Mesendoderm (in vitro differentiated cells): ENCODE measurements at regions not wholly inside any gene's neighbourhood (a gene's known extent, or its start where the extent isn't known, plus 50 kb on each side); places are given as distances from the start of the nearest gene placed in this dataset.
"Not testable (repeated sequence)": the region's sequence is repeated elsewhere in the genome, so short reads cannot be mapped to it uniquely, and the experiment has no call there.

Experiments
- DNase-seq: peaks from one replicate; pipeline ENCODE4 v3.0.0; 2013
- H2AK5ac ChIP-seq: 2 replicates; pipeline ENCODE4 v1.6.1; 2013; ENCODE audit warnings: low read length, inconsistent platforms
- H2BK120ac ChIP-seq: 2 replicates; pipeline ENCODE4 v1.6.1; 2013; ENCODE audit warnings: low read depth, mild to moderate bottlenecking, low read length, moderate library complexity, mixed read lengths
- H2BK15ac ChIP-seq: replicated peaks from 2 replicates; pipeline ENCODE4 v1.6.1; 2013; ENCODE audit warnings: low read depth, mild to moderate bottlenecking, moderate library complexity
- H2BK5ac ChIP-seq: 2 replicates; pipeline ENCODE4 v1.6.1; 2013; ENCODE audit warnings: low read length, inconsistent platforms
- H3K18ac ChIP-seq: 2 replicates; pipeline ENCODE4 v1.6.1; 2013; ENCODE audit warnings: mild to moderate bottlenecking, low read length, mixed read lengths
- H3K23ac ChIP-seq: one replicate; pipeline ENCODE4 v1.6.1; 2013; ENCODE audit warnings: low read length
- H3K27ac ChIP-seq: 2 replicates; pipeline ENCODE4 v1.5.1; 2013; ENCODE audit warnings: low read depth, mild to moderate bottlenecking, inconsistent platforms, low read length, moderate library complexity
- H3K27me3 ChIP-seq: 2 replicates; pipeline ENCODE4 v1.6.1; 2013; ENCODE audit warnings: low read length, control low read depth, mild to moderate bottlenecking, inconsistent platforms; ENCODE audit not compliant: insufficient read depth, poor library complexity
- H3K36me3 ChIP-seq: 2 replicates; pipeline ENCODE4 v1.6.1; 2013; ENCODE audit warnings: low read length, inconsistent platforms; ENCODE audit not compliant: control insufficient read depth, insufficient read depth
- H3K4ac ChIP-seq: one replicate; pipeline ENCODE4 v1.6.1; 2013; ENCODE audit warnings: low read depth, mild to moderate bottlenecking, low read length, moderate library complexity
- H3K4me1 ChIP-seq: 2 replicates; pipeline ENCODE4 v1.6.1; 2013; ENCODE audit warnings: low read depth, low read length, inconsistent platforms; ENCODE audit not compliant: control insufficient read depth
- H3K4me2 ChIP-seq: 2 replicates; pipeline ENCODE4 v1.6.1; 2013; ENCODE audit warnings: low read length
- H3K4me3 ChIP-seq: 2 replicates; pipeline ENCODE4 v1.5.1; 2013; ENCODE audit warnings: mild to moderate bottlenecking, low read length
- H3K56ac ChIP-seq: one replicate; pipeline ENCODE4 v1.6.1; 2013; ENCODE audit warnings: low read length
- H3K79me1 ChIP-seq: 2 replicates; pipeline ENCODE4 v1.6.1; 2013; ENCODE audit warnings: low read length, inconsistent platforms
- H3K79me2 ChIP-seq: 2 replicates; pipeline ENCODE4 v1.6.1; 2013; ENCODE audit warnings: mild to moderate bottlenecking, low read length; ENCODE audit not compliant: control insufficient read depth, insufficient read depth
- H3K9ac ChIP-seq: 2 replicates; pipeline ENCODE4 v1.6.1; 2013; ENCODE audit warnings: low read length, inconsistent platforms
- H4K5ac ChIP-seq: one replicate; pipeline ENCODE4 v1.6.1; 2013; ENCODE audit warnings: low read length
- H4K8ac ChIP-seq: one replicate; pipeline ENCODE4 v1.6.1; 2013; ENCODE audit warnings: low read depth, mild to moderate bottlenecking, control low read depth, low read length, moderate library complexity
- WGBS: extraction: QIAGEN DNeasy Blood & Tissue Kit; methylation state at CpG from one replicate; pipeline ENCODE4 v1.1.7; 2013; ENCODE audit warnings: low lambda C conversion rate, missing lambda C conversion rate; ENCODE audit not compliant: insufficient coverage; ENCODE audit errors: extremely low coverage; 5-methylcytosine and 5-hydroxymethylcytosine counted together

DNA sequence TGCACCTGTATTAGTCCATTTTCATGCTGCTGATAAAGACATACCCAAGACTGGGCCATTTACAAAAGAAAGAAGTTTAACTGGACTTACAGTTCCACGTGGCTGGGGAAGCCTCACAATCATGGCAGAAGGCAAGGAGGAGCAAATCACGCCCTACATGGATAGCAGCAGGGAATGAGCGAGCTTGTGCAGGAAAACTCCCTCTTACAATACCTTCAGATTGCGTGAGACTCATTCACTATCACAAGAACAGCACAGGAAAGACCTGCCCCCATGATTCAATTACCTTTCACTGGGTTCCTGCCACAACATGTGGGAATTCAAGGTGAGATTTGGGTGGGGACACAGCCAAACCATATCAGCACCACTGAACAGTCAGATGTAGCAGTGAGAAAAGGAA is 137.4 kb downstream of the DACT1 start:
- not testable (repeated sequence) for H3K79me1 ChIP-seq, H4K8ac ChIP-seq, H3K4me1 ChIP-seq, H2BK120ac ChIP-seq, H3K18ac ChIP-seq, H3K36me3 ChIP-seq, H2BK15ac ChIP-seq, H3K4me3 ChIP-seq, H3K4ac ChIP-seq, H3K9ac ChIP-seq, H3K27me3 ChIP-seq, H2AK5ac ChIP-seq, H3K23ac ChIP-seq, DNase-seq, H3K56ac ChIP-seq, H2BK5ac ChIP-seq, H4K5ac ChIP-seq, H3K27ac ChIP-seq, H3K79me2 ChIP-seq, H3K4me2 ChIP-seq
- WGBS, result no CpG with 5 or more reads among the region's 4 CpGs

DNA sequence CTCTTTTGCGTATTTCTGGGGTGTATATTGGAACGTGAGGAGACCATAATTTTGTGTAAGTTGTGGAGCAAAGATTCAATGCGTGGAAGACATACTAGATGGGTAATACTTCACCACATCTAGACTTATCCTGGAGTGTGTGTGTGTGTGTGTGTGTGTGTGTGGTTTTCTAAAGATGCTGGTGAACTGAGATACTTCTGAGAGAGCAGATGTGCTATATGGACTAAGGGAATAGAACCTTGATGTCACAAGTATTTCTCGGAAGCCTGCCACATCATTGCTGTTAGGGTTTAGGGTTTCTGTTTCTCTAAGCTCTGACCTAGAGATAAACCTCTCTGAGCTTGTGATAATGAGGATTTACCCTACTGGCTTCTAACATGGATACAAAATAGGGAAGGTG is 138.8 kb downstream of the DACT1 start:
- Histone ChIP-seq H2BK5ac (no peak overlapping the region), H4K8ac (no peak overlapping the region), H2BK15ac (no peak overlapping the region), H4K5ac (no peak overlapping the region), H3K27me3 (no peaks in the 10 kb centered on the region), H3K56ac (no peak overlapping the region), H3K23ac (no peak overlapping the region), H3K4me1 (no peaks in the 10 kb centered on the region), H3K4me2 (no peak overlapping the region), H2AK5ac (no peak overlapping the region), H3K9ac (no peak overlapping the region), H2BK120ac (no peak overlapping the region), H3K4me3 (no peak overlapping the region), H3K4ac (no peak overlapping the region), H3K27ac (no peak overlapping the region), H3K36me3 (no peaks in the 10 kb centered on the region), H3K79me1 (no peaks in the 10 kb centered on the region), H3K79me2 (no peaks in the 10 kb centered on the region), H3K18ac (no peak overlapping the region)
- DNase-seq, result no peak
- WGBS, result no CpG with 5 or more reads among the region's 4 CpGs

DNA sequence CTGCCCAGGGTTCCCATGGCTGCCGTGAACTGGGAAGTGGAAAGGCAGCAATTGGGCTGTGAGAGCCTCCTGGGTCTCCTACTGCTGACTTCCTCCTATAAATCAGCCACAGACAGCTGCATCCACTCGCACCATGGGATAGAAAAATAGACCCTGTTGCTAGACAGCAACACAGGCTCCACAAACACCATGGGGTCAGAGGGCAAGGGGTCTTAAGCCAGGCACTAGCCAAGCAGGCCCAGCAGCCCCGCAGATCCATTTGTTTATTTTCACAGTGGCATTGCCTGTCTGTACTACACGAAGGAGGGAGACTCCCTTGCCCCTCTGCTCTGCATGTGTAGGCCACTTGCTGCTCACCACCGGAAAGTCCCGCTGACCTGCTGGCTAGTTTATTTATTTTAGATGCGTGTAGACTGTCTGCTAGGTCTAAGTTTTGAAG is 139.8 kb downstream of the DACT1 start:
- no peak overlapping the region for H3K27ac ChIP-seq
- H3K4me1 ChIP-seq, result no peaks in the 10 kb centered on the region
- H3K27me3 ChIP-seq, result no peaks in the 10 kb centered on the region
- H3K79me2 ChIP-seq, result no peaks in the 10 kb centered on the region
- H4K5ac ChIP-seq, result no peak overlapping the region
- no peak overlapping the region for H3K4ac ChIP-seq
- H3K56ac ChIP-seq, result no peak overlapping the region
- H3K79me1 ChIP-seq, result no peaks in the 10 kb centered on the region
- no CpG with 5 or more reads among the region's 7 CpGs for WGBS
- H3K23ac ChIP-seq, result no peak overlapping the region
- no peak overlapping the region for H3K4me3 ChIP-seq
- no peak overlapping the region for H4K8ac ChIP-seq
- no peak overlapping the region for H2BK120ac ChIP-seq
- no peak overlapping the region for H3K4me2 ChIP-seq
- no peak overlapping the region for H2AK5ac ChIP-seq
- H2BK15ac ChIP-seq, result no peak overlapping the region
- H2BK5ac ChIP-seq, result no peak overlapping the region
- no peaks in the 10 kb centered on the region for H3K36me3 ChIP-seq
- H3K18ac ChIP-seq, result no peak overlapping the region
- H3K9ac ChIP-seq, result no peak overlapping the region
- no peak for DNase-seq

DNA sequence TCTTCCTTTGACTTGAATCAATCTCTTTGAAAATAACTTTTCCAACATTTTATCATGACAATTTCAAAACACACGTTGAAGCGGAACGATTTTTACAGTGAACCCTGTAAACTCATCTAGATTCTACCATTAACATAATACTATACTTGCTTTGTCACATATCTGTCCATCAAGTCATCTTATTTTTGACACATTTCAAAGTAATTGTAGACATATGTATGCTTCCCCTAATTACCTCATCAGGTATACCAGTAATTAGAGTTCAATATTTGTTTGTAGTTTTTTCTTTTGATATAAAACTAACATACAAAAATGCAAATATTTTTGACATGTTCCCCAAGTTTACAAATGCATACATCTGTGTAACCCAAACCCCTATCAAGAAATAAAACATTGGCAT is 140.4 kb downstream of the DACT1 start:
- Histone ChIP-seq H3K4me3 (no peak overlapping the region), H3K4me2 (no peak overlapping the region), H3K27ac (no peak overlapping the region), H4K8ac (no peak overlapping the region), H4K5ac (no peak overlapping the region), H2BK120ac (no peak overlapping the region), H3K36me3 (no peaks in the 10 kb centered on the region), H3K4me1 (no peaks in the 10 kb centered on the region), H3K79me1 (no peaks in the 10 kb centered on the region), H2BK5ac (no peak overlapping the region), H3K9ac (no peak overlapping the region), H2BK15ac (no peak overlapping the region), H3K79me2 (no peaks in the 10 kb centered on the region), H2AK5ac (no peak overlapping the region), H3K56ac (no peak overlapping the region), H3K27me3 (no peaks in the 10 kb centered on the region), H3K23ac (no peak overlapping the region), H3K18ac (no peak overlapping the region), H3K4ac (no peak overlapping the region)
- no peak for DNase-seq
- WGBS, result no CpG with 5 or more reads among the region's 3 CpGs

DNA sequence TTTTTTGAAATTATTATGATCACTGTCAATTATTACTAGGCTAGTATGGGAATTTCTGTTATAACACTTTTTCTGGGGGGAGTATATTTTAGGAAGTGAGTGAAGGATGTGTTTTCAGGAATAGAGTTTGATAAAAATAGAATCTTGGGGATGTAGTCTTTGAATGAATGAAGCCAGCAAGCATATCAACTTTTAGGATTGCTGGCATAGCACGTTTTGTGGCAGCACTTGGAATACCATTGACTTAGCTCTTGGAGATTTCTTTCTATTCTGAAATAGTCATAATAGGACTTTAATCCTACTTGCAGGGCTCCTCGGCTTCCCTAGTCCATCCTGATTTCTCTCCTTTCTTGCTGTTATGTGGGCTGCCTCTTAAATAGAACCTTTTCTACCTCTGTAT is 141.6 kb downstream of the DACT1 start:
- H4K8ac ChIP-seq, result no peak overlapping the region
- H3K79me1 ChIP-seq, result no peaks in the 10 kb centered on the region
- H3K27me3 ChIP-seq, result no peaks in the 10 kb centered on the region
- H3K18ac ChIP-seq, result no peak overlapping the region
- H2BK15ac ChIP-seq, result no peak overlapping the region
- no peak overlapping the region for H3K4ac ChIP-seq
- no peaks in the 10 kb centered on the region for H3K4me1 ChIP-seq
- no CpG with 5 or more reads among the region's 2 CpGs for WGBS
- H2BK120ac ChIP-seq, result no peak overlapping the region
- no peaks in the 10 kb centered on the region for H3K36me3 ChIP-seq
- H2BK5ac ChIP-seq, result no peak overlapping the region
- no peak overlapping the region for H4K5ac ChIP-seq
- no peak overlapping the region for H3K23ac ChIP-seq
- H3K79me2 ChIP-seq, result no peaks in the 10 kb centered on the region
- no peak overlapping the region for H3K4me3 ChIP-seq
- H3K4me2 ChIP-seq, result no peak overlapping the region
- H3K9ac ChIP-seq, result no peak overlapping the region
- H3K56ac ChIP-seq, result no peak overlapping the region
- H2AK5ac ChIP-seq, result no peak overlapping the region
- no peak overlapping the region for H3K27ac ChIP-seq
- no peak for DNase-seq

DNA sequence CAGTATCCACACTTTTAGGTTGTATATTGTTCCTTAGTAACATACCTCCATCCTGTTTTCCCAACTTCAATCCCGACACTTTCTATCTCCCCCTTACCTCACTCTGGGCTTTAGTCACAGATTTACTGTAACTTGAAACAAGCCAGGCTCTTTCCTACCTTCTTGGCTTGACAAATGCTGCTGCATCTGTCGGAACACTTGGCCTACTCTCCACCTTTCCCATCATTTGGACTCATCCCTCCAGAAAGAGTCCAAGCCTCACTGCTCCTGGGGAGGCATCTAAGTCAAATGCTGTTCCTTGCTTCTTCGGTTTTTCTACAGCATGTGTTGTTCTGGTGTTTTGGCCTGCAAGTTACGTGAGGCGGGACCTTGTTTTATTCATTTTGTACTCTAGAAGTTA is 142.4 kb downstream of the DACT1 start:
- Histone ChIP-seq H3K79me2 (no peaks in the 10 kb centered on the region), H3K27me3 (no peaks in the 10 kb centered on the region), H3K27ac (no peak overlapping the region), H3K4me3 (no peak overlapping the region), H3K18ac (no peak overlapping the region), H4K8ac (no peak overlapping the region), H3K36me3 (no peaks in the 10 kb centered on the region), H2BK15ac (no peak overlapping the region), H3K79me1 (no peaks in the 10 kb centered on the region), H2AK5ac (no peak overlapping the region), H3K4ac (no peak overlapping the region), H3K4me2 (no peak overlapping the region), H2BK5ac (no peak overlapping the region), H4K5ac (no peak overlapping the region), H2BK120ac (no peak overlapping the region), H3K23ac (no peak overlapping the region), H3K4me1 (no peaks in the 10 kb centered on the region), H3K56ac (no peak overlapping the region), H3K9ac (no peak overlapping the region)
- no CpG with 5 or more reads among the region's 5 CpGs for WGBS
- no peak for DNase-seq
